ENCODE measurements at regions not wholly inside any gene's neighbourhood (a gene's known extent, or its start where the extent isn't known, plus 50 kb on each side); places are given as distances from the start of the nearest gene placed in this dataset.

GRCh38 chr6:90917376-90917775, 330.5 kb upstream of the MAP3K7 start:
- Histone ChIP-seq H3K9ac (ENCODE audit: insufficient read length, low read depth) (no peak overlapping the region), H3K4me3 (ENCODE audit: insufficient read length, low read depth) (no peak overlapping the region), H3K9me3 (ENCODE audit: insufficient read depth, low read length) (peaks cover 33% of the 10 kb centered on the region), H3K4me1 (ENCODE audit: insufficient read depth, insufficient read length) (no peaks in the 10 kb centered on the region), H3K36me3 (ENCODE audit: insufficient read depth, insufficient read length, low read length) (no peaks in the 10 kb centered on the region), H3K27me3 (ENCODE audit: insufficient read depth, insufficient read length) (no peaks in the 10 kb centered on the region)
- TF ChIP-seq YY1 (IDR thresholded peaks at IDR 0.05; ENCODE audit: insufficient read depth, insufficient read length) (no peak), SUZ12 (IDR thresholded peaks at IDR 0.05; ENCODE audit: extremely low read depth, insufficient read depth, insufficient read length) (no peak), ZNF274 (IDR thresholded peaks at IDR 0.05; ENCODE audit: low read depth, low read length) (no peak)
- DNase-seq (ENCODE audit: low read depth, low spot score) = no peak

GRCh38 chr6:90916968-90917367, 330.1 kb upstream of the MAP3K7 start:
- no peak for DNase-seq (ENCODE audit: low read depth, low spot score)
- Histone ChIP-seq H3K4me3 (ENCODE audit: insufficient read length, low read depth) (no peak overlapping the region), H3K36me3 (ENCODE audit: insufficient read depth, insufficient read length, low read length) (no peaks in the 10 kb centered on the region), H3K4me1 (ENCODE audit: insufficient read depth, insufficient read length) (no peaks in the 10 kb centered on the region), H3K27me3 (ENCODE audit: insufficient read depth, insufficient read length) (no peaks in the 10 kb centered on the region), H3K9ac (ENCODE audit: insufficient read length, low read depth) (no peak overlapping the region), H3K9me3 (ENCODE audit: insufficient read depth, low read length) (peaks cover 33% of the 10 kb centered on the region)
- TF ChIP-seq ZNF274 (IDR thresholded peaks at IDR 0.05; ENCODE audit: low read depth, low read length) (no peak), YY1 (IDR thresholded peaks at IDR 0.05; ENCODE audit: insufficient read depth, insufficient read length) (no peak), SUZ12 (IDR thresholded peaks at IDR 0.05; ENCODE audit: extremely low read depth, insufficient read depth, insufficient read length) (no peak)

DNA sequence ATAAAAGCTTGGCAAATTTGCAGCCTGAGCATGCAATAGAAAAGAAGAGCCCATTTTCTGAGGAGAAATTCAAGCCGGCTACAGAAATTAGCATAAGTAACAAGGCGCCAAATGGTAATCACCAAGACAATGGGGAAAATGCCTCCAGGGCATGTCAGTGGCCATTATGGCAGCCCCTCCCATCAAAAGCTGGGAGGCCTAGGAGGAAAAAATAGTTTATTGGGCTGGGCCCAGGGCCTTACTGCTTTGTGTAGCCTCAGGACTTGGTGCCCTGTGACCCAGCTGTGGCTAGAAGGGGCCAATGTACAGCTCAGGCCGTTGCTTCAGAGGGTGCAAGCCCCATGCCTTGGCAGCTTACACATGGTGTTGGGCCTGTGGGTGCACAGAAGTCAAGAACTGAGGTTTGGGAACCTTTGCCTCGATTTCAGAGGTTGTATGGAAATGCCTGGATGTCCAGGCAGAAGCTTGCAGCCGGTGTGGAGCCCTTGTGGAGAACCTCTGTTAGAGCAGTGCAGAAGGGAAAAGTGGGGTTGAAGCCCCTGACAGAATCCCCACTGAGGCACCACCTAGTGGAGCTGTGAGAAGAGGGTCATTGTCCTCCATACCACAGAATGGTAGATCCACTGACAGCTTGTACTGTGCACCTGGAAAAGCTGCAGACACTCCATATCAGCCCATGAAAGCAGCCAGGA, 328.5 kb upstream of the MAP3K7 start:
- peaks cover 33% of the 10 kb centered on the region for H3K9me3 ChIP-seq (ENCODE audit: insufficient read depth, low read length)
- H3K27me3 ChIP-seq (ENCODE audit: insufficient read depth, insufficient read length) = no peaks in the 10 kb centered on the region
- TF ChIP-seq SUZ12 (IDR thresholded peaks at IDR 0.05; ENCODE audit: extremely low read depth, insufficient read depth, insufficient read length) (no peak), ZNF274 (IDR thresholded peaks at IDR 0.05; ENCODE audit: low read depth, low read length) (no peak), YY1 (IDR thresholded peaks at IDR 0.05; ENCODE audit: insufficient read depth, insufficient read length) (no peak)
- no peak for DNase-seq (ENCODE audit: low read depth, low spot score)
- H3K4me3 ChIP-seq (ENCODE audit: insufficient read length, low read depth) = no peak overlapping the region
- H3K4me1 ChIP-seq (ENCODE audit: insufficient read depth, insufficient read length) = no peaks in the 10 kb centered on the region
- no peaks in the 10 kb centered on the region for H3K36me3 ChIP-seq (ENCODE audit: insufficient read depth, insufficient read length, low read length)
- H3K9ac ChIP-seq (ENCODE audit: insufficient read length, low read depth) = no peak overlapping the region

- Histone ChIP-seq H3K9me3 (ENCODE audit: insufficient read depth, low read length) (peaks cover 33% of the 10 kb centered on the region), H3K4me1 (ENCODE audit: insufficient read depth, insufficient read length) (no peaks in the 10 kb centered on the region), H3K36me3 (ENCODE audit: insufficient read depth, insufficient read length, low read length) (no peaks in the 10 kb centered on the region), H3K27me3 (ENCODE audit: insufficient read depth, insufficient read length) (no peaks in the 10 kb centered on the region), H3K9ac (ENCODE audit: insufficient read length, low read depth) (no peak overlapping the region), H3K4me3 (ENCODE audit: insufficient read length, low read depth) (no peak overlapping the region)
- TF ChIP-seq ZNF274 (IDR thresholded peaks at IDR 0.05; ENCODE audit: low read depth, low read length) (no peak), YY1 (IDR thresholded peaks at IDR 0.05; ENCODE audit: insufficient read depth, insufficient read length) (no peak), SUZ12 (IDR thresholded peaks at IDR 0.05; ENCODE audit: extremely low read depth, insufficient read depth, insufficient read length) (no peak)
- DNase-seq (ENCODE audit: low read depth, low spot score) = no peak
These were observed 327.4 kb upstream of the MAP3K7 start for GRCh38 chr6:90914312-90914711.

- Histone ChIP-seq H3K9ac (ENCODE audit: insufficient read length, low read depth) (no peak overlapping the region), H3K4me3 (ENCODE audit: insufficient read length, low read depth) (no peak overlapping the region), H3K9me3 (ENCODE audit: insufficient read depth, low read length) (peaks cover 33% of the 10 kb centered on the region), H3K27me3 (ENCODE audit: insufficient read depth, insufficient read length) (no peaks in the 10 kb centered on the region), H3K36me3 (ENCODE audit: insufficient read depth, insufficient read length, low read length) (no peaks in the 10 kb centered on the region), H3K4me1 (ENCODE audit: insufficient read depth, insufficient read length) (no peaks in the 10 kb centered on the region)
- TF ChIP-seq SUZ12 (IDR thresholded peaks at IDR 0.05; ENCODE audit: extremely low read depth, insufficient read depth, insufficient read length) (no peak), YY1 (IDR thresholded peaks at IDR 0.05; ENCODE audit: insufficient read depth, insufficient read length) (no peak), ZNF274 (IDR thresholded peaks at IDR 0.05; ENCODE audit: low read depth, low read length) (no peak)
- DNase-seq (ENCODE audit: low read depth, low spot score) = no peak
These were observed 326.5 kb upstream of the MAP3K7 start for GRCh38 chr6:90913266-90913960.

DNA sequence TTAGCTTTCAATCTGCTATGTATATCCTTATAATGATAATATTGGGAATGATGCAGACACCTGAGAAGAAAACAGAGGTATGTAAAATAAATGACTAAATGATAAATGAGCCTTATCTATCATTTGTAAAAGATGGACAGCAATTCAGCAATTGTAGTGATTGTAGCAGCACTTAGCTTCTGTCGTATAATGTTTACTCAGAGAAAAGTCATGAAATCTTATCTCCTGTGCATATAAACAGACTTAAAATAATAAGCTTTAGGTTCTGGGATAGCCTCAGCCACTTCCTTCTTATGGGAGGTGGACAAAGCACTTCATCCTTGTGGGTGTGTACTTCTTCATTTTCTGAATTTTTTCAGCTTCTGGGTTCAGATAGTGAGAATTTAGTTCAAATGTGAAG, 324.8 kb upstream of the MAP3K7 start:
- Histone ChIP-seq H3K9ac (ENCODE audit: insufficient read length, low read depth) (no peak overlapping the region), H3K27me3 (ENCODE audit: insufficient read depth, insufficient read length) (no peaks in the 10 kb centered on the region), H3K36me3 (ENCODE audit: insufficient read depth, insufficient read length, low read length) (no peaks in the 10 kb centered on the region), H3K9me3 (ENCODE audit: insufficient read depth, low read length) (peaks cover 28% of the 10 kb centered on the region), H3K4me3 (ENCODE audit: insufficient read length, low read depth) (no peak overlapping the region), H3K4me1 (ENCODE audit: insufficient read depth, insufficient read length) (no peaks in the 10 kb centered on the region)
- no peak for DNase-seq (ENCODE audit: low read depth, low spot score)
- TF ChIP-seq SUZ12 (IDR thresholded peaks at IDR 0.05; ENCODE audit: extremely low read depth, insufficient read depth, insufficient read length) (no peak), YY1 (IDR thresholded peaks at IDR 0.05; ENCODE audit: insufficient read depth, insufficient read length) (no peak), ZNF274 (IDR thresholded peaks at IDR 0.05; ENCODE audit: low read depth, low read length) (no peak)

DNA sequence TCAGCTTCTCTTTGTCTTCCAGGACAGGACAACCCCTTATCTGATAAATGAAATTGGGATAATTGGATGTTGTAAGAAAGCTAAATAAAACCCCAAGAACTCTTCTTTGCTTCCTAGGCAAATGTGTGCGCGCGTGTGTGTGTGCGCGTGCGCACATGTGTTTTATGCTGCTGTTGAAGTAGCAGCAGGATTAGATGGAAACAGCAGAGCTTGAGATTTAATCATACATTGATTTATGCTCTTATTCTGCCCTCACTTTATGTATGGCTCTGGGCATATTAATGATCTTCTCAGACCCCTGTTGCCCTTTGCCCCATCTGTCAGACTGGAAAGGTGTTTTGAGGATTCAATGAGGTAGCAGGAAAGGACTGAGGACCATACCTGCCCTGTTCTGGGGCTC, 324.0 kb upstream of the MAP3K7 start:
- no peaks in the 10 kb centered on the region for H3K4me1 ChIP-seq (ENCODE audit: insufficient read depth, insufficient read length)
- no peak for TF ChIP-seq SUZ12 (IDR thresholded peaks at IDR 0.05; ENCODE audit: extremely low read depth, insufficient read depth, insufficient read length)
- TF ChIP-seq YY1 (IDR thresholded peaks at IDR 0.05; ENCODE audit: insufficient read depth, insufficient read length) = no peak
- TF ChIP-seq ZNF274 (IDR thresholded peaks at IDR 0.05; ENCODE audit: low read depth, low read length) = no peak
- no peak overlapping the region for H3K9ac ChIP-seq (ENCODE audit: insufficient read length, low read depth)
- no peak for DNase-seq (ENCODE audit: low read depth, low spot score)
- H3K36me3 ChIP-seq (ENCODE audit: insufficient read depth, insufficient read length, low read length) = no peaks in the 10 kb centered on the region
- no peaks in the 10 kb centered on the region for H3K27me3 ChIP-seq (ENCODE audit: insufficient read depth, insufficient read length)
- H3K9me3 ChIP-seq (ENCODE audit: insufficient read depth, low read length) = peaks cover 21% of the 10 kb centered on the region
- no peak overlapping the region for H3K4me3 ChIP-seq (ENCODE audit: insufficient read length, low read depth)
